ENCODE measurements at regions not wholly inside any gene's neighbourhood (a gene's known extent, or its start where the extent isn't known, plus 50 kb on each side); places are given as distances from the start of the nearest gene placed in this dataset.

DNA sequence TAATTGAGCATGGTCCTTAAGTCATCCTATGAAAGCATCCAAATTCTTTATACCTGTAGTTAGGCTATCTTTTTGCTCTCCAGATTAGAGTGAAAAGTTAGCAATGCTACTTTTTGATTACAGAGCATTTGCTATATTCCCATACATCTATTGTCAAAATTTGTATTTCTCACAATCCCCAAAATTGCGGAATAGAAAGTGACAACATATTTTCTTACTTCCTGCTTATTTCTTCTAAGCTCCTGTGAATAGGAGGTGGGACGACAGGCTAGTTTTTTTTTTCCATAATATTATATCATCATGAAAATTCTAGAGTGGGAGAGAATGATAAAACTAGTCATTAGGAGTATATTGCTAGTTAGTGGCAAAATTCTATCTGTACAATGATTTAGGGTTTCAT, 264.0 kb upstream of the DPYD start:
- H3K27ac ChIP-seq (replicated peaks), result no peak overlapping the region
- H3K4me3 ChIP-seq (replicated peaks; ENCODE audit: insufficient read depth, low read length), result no peak overlapping the region
- no peak for DNase-seq (ENCODE audit: low read depth in 1 of 2, low spot score in 1 of 2)
- H3K27me3 ChIP-seq (ENCODE audit: insufficient read depth, poor library complexity, severe bottlenecking), result peaks cover 2% of the 10 kb centered on the region
- TF ChIP-seq POLR2AphosphoS5 (IDR thresholded peaks at IDR 0.05; ENCODE audit: low read depth) (no peak), SPI1 (IDR thresholded peaks at IDR 0.05; ENCODE audit: borderline replicate concordance, low read depth) (no peak), GABPA (IDR thresholded peaks at IDR 0.05; ENCODE audit: low read depth) (no peak)
- TF ChIP-seq, protein P1, sequence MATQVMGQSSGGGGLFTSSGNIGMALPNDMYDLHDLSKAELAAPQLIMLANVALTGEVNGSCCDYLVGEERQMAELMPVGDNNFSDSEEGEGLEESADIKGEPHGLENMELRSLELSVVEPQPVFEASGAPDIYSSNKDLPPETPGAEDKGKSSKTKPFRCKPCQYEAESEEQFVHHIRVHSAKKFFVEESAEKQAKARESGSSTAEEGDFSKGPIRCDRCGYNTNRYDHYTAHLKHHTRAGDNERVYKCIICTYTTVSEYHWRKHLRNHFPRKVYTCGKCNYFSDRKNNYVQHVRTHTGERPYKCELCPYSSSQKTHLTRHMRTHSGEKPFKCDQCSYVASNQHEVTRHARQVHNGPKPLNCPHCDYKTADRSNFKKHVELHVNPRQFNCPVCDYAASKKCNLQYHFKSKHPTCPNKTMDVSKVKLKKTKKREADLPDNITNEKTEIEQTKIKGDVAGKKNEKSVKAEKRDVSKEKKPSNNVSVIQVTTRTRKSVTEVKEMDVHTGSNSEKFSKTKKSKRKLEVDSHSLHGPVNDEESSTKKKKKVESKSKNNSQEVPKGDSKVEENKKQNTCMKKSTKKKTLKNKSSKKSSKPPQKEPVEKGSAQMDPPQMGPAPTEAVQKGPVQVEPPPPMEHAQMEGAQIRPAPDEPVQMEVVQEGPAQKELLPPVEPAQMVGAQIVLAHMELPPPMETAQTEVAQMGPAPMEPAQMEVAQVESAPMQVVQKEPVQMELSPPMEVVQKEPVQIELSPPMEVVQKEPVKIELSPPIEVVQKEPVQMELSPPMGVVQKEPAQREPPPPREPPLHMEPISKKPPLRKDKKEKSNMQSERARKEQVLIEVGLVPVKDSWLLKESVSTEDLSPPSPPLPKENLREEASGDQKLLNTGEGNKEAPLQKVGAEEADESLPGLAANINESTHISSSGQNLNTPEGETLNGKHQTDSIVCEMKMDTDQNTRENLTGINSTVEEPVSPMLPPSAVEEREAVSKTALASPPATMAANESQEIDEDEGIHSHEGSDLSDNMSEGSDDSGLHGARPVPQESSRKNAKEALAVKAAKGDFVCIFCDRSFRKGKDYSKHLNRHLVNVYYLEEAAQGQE (IDR thresholded peaks at IDR 0.05; ENCODE audit: insufficient replicate concordance, low read depth), result no peak
- TF ChIP-seq, protein P2, sequence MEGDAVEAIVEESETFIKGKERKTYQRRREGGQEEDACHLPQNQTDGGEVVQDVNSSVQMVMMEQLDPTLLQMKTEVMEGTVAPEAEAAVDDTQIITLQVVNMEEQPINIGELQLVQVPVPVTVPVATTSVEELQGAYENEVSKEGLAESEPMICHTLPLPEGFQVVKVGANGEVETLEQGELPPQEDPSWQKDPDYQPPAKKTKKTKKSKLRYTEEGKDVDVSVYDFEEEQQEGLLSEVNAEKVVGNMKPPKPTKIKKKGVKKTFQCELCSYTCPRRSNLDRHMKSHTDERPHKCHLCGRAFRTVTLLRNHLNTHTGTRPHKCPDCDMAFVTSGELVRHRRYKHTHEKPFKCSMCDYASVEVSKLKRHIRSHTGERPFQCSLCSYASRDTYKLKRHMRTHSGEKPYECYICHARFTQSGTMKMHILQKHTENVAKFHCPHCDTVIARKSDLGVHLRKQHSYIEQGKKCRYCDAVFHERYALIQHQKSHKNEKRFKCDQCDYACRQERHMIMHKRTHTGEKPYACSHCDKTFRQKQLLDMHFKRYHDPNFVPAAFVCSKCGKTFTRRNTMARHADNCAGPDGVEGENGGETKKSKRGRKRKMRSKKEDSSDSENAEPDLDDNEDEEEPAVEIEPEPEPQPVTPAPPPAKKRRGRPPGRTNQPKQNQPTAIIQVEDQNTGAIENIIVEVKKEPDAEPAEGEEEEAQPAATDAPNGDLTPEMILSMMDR (IDR thresholded peaks at IDR 0.05; ENCODE audit: insufficient read depth, low read length), result no peak

DNA sequence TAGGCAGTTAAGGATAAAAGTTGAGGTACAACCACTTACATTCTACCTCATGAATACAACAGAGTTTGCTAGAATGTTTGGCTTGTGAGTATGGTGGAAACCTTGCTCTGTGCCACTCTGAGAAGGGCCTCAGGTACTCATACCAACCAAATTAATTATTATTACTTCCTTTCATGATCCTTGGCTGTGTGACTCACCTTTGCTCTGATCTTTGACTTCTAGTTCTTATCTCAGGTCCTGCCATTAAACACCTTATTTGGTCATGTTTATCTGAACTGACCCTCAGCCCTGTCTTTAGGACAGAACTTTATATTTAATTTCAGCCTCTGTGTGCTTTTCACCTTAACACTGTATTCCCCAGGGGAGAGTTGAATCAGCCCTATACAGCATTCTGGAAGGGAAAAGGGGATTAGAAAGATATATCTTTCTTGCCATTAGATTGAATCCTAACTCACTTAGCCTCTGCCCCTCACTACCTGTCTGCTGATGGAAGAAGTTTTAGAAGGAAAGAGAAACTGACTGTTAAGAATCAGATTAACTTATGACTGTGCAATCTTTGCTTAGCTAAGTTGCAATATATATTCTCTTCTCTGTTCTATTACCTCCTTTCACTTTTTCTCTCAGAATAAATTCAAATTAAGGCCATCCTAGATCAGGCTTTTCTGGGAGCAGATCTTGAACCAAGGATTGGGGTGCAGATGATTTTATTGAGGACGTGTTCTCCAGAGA, 260.4 kb upstream of the DPYD start:
- Histone ChIP-seq H3K27me3 (ENCODE audit: insufficient read depth, poor library complexity, severe bottlenecking) (no peaks in the 10 kb centered on the region), H3K4me3 (replicated peaks; ENCODE audit: insufficient read depth, low read length) (no peak overlapping the region), H3K27ac (replicated peaks) (no peak overlapping the region)
- no peak for TF ChIP-seq SPI1 (IDR thresholded peaks at IDR 0.05; ENCODE audit: borderline replicate concordance, low read depth)
- no peak for TF ChIP-seq GABPA (IDR thresholded peaks at IDR 0.05; ENCODE audit: low read depth)
- DNase-seq (ENCODE audit: low read depth in 1 of 2, low spot score in 1 of 2), result no peak

DNA sequence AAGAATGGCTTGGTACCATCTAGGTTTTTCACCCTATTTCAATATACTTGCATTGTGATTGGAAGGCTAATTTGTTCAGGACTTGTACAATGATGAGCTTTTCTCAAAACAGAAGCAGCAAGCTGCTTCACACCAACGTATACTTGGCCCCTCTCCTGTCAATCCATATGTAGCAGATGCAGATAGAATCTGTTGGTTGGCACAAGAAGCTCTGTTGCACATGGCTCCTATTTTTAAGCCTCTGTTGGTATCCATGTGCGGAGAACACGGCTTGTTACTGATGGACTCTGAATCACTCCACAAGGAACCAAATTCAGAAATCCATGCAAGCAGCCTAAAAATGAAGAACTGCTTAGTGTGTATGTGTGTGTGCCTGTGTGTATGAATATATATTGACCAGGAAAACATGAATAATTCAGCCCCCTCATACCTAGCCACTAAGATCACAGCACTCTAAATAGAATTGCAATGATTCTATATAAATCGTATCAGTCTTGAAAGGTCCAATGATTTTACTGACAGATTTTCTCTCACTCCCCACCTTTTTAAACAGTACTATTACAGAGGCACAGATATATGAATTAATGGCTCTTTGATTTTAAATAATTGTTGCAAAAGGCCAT, 258.4 kb upstream of the DPYD start:
- DNase-seq (ENCODE audit: low read depth in 1 of 2, low spot score in 1 of 2), result no peak
- no peak overlapping the region for H3K4me3 ChIP-seq (replicated peaks; ENCODE audit: insufficient read depth, low read length)
- no peak overlapping the region for H3K27ac ChIP-seq (replicated peaks)
- TF ChIP-seq, protein P1 (IDR thresholded peaks at IDR 0.05; ENCODE audit: insufficient replicate concordance, low read depth), result no peak
- TF ChIP-seq, protein P2 (IDR thresholded peaks at IDR 0.05; ENCODE audit: insufficient read depth, low read length), result no peak
- TF ChIP-seq POLR2AphosphoS5 (IDR thresholded peaks at IDR 0.05; ENCODE audit: low read depth) (no peak), GABPA (IDR thresholded peaks at IDR 0.05; ENCODE audit: low read depth) (no peak), SPI1 (IDR thresholded peaks at IDR 0.05; ENCODE audit: borderline replicate concordance, low read depth) (no peak)
- H3K27me3 ChIP-seq (ENCODE audit: insufficient read depth, poor library complexity, severe bottlenecking), result no peaks in the 10 kb centered on the region

DNA sequence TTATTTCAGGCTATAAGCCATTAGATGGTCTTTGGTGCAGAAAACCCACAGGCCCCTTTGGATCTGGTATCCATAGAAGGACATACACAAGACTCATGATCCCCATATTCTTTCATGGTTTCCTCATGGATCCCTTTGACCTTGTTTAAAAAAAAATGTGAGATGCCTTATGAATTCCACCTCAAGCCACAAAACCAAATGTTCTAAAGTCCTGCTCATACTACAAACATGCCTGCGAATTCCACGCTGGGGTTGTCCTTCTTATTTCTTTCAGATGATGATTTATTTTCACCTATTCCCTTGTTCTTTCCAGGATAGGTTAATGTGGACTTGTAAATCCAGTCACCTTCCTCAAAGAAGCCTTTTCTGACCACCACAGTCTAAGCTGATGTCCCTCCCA, 256.9 kb upstream of the DPYD start:
- H3K27ac ChIP-seq (replicated peaks), result no peak overlapping the region
- no peak for DNase-seq (ENCODE audit: low read depth in 1 of 2, low spot score in 1 of 2)
- H3K27me3 ChIP-seq (ENCODE audit: insufficient read depth, poor library complexity, severe bottlenecking), result no peaks in the 10 kb centered on the region
- TF ChIP-seq GABPA (IDR thresholded peaks at IDR 0.05; ENCODE audit: low read depth), result no peak
- TF ChIP-seq, protein P2 (IDR thresholded peaks at IDR 0.05; ENCODE audit: insufficient read depth, low read length), result no peak
- TF ChIP-seq, protein P1 (IDR thresholded peaks at IDR 0.05; ENCODE audit: insufficient replicate concordance, low read depth), result no peak
- no peak for TF ChIP-seq POLR2AphosphoS5 (IDR thresholded peaks at IDR 0.05; ENCODE audit: low read depth)
- TF ChIP-seq SPI1 (IDR thresholded peaks at IDR 0.05; ENCODE audit: borderline replicate concordance, low read depth), result no peak
- H3K4me3 ChIP-seq (replicated peaks; ENCODE audit: insufficient read depth, low read length), result no peak overlapping the region
